Stimulated activated CD4-positive, alpha-beta T cell treated with anti-CD3 and anti-CD28 coated beads, Interleukin-12 subunit alpha, Interleukin-12 subunit beta, amount 100 ng/mL, for 4 hours (primary cell): ENCODE measurements at regions not wholly inside any gene's neighbourhood (a gene's known extent, or its start where the extent isn't known, plus 50 kb on each side); places are given as distances from the start of the nearest gene placed in this dataset.

Source experiments
- DNase-seq: peaks from one replicate; pipeline ENCODE4 v3.0.0-alpha.2; 2020

DNA sequence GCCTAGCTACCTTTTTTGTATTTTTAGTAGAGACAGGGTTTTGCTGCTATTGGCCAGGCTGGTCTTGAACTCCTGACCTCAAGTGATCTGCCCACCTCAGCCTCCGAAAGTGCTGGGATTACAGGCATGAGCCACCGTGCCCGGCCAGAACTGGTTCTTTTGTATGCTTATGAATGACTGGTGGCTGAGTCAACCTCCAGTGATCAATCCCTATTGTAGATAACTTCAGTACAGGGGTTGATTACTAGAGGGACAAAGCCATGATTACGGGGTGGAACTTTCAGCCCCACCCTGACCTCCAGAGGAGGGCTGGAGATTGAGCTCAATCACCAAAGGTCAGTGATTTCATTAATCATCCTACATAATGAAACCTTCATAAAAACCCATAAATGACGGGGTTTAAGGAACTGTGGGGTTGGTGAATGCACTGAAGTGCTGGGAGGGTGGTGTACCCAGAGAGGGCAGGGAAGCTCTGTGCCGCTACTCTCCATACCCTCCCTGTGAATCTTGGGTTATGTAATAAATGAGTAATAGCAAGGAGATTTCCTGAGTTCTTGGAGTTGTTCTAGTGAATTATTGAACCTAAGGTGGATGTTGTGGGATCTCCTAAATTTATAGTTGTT lies 281.8 kb upstream of the CXCR4 start:
- no peak for DNase-seq

DNA sequence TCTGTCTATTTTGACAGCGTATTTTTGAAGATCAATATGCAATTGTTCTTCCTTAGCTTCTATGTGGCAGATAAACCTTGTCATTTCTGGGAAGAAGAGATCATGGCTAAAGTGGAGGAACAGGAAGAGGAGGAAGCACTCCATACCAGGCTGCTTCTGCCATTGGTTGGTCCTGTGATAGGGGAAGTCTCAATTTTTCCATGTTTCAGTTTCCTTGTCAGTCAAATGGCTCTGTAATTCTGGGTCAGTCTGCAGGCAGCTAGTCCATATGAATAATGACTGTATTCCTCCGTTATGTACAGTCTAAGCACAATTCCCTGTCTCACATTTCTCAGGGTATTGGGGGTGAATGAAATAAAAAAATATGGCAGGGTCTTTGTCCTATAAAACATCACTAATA lies 277.6 kb upstream of the CXCR4 start:
- DNase-seq, result no peak

DNA sequence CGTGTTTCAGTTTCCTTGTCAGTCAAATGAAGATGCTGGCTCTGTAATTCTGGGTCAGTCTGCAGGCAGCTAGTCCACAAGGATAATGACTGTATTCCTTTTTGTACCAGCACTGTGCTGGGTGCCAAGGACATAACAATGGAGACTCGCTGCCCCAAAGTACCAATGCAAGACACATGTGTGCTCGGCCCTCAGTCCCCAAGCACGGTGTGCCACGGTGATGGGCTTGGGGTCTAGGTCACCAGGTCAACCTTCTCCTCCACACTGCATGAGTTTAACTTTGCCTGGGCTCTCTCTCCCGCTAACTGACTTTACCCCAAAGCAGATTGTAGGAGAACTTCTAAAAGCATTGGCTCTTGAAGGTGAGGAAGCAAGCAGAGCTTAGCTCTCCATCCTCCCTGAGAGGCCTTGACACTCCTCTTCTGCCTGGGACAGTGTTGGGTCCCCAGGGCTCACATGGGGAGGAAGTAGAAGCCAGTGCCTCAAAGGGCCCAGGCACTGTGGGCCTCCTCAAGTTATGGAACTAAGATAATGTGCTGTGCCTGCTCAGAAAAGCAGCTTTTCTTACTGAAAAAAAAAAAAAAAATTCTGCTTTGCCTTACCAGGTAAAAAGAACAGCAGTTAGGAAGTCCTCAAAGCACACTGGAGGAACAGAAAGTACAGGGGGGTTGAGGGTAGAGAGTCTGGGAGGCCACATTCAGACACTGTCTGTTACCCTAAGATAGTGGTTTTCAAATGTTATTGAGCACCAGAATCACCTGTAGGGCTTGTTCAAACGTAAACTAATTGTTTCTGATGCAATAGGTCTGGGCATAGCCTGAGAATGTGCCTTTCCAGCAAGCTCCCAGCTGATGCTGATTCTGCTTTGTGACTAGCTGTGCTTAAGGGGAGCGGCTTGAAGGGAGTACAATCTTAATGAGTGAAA lies 276.4 kb upstream of the CXCR4 start:
- no peak for DNase-seq

DNA sequence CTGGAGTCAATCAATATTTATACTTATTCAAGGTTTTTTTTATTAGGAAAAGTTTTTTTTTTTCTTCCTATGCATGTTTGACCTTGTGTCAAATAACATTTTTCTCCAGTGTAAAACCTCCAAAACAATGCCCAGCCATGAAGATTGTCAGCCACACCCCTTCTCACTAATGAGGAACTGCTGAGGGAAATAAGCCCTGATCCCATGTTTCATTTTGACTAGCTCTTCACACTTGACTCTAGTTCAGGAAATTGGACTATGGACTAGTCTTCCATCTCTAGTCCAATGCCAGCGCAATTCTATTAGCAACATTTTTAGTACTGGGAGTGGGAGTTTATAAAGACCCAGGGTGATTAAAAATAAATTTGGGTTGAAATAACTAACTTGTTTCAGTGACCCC lies 275.6 kb upstream of the CXCR4 start:
- no peak for DNase-seq

DNA sequence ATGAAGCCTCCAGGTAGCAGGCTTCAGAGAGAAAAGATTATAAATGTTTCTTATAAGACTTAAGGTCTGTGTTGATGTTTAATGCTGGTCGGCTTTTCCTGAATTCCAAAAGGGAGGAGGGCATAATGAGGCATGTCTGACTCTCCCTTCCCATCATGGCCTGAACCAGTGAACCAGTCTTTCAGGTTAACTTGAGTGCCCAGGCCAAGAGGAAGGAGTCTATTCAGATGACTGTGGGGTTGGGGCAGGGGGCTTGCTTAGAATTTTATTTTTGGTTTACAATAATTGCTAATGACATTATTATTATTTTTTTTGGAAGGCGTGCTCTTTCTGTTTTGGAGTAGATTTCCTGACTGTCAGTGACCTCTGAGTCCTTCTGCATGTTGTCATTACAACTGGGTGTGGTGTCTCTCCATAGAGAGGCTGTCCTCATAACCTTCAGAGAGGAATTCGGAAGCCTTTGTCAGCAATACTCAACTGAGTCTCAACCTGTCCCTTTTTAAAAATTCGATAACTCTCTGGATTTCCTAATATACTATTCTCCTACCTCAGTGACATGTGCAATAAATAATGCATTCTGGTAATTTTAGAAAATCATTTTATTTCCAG lies 275.1 kb upstream of the CXCR4 start:
- no peak for DNase-seq

DNA sequence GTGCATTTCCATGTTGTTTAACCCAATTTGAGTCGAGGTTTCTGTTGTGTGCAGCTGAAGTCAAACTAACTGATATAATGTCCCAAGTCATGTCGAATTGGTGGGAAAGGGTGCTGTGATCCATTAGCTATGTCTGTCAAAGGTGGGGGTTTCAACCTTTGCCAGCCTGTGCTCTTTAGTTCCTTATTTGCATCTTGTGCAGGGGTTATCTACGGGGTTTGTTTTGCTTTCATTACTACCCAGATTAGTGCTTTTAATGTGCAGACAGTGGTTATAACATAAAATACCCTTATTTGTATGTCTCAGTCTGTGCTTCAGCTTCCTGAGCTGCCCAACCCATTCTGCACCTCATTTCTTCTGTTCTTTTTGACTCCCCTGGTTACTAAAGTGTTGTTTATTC lies 271.9 kb upstream of the CXCR4 start:
- no peak for DNase-seq

DNA sequence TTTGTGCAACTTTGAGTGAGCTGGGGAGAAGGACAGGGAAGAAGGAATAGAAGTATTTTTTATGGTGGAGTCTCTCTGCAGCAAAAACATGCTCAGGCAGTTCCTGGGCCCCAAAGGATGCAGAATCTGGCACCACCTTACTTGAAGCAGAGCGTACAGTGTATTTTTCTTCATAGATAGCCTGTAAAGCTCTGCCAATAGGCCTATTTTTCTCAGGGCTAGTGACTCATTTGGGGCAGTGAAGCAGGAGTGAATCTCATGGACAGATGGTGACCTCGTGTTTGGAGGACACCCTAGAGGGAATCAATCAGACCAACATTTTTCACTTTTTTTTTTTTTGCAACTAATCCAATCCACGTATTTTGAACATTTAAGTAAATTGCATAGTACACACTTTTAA lies 268.1 kb upstream of the CXCR4 start:
- no peak for DNase-seq

DNA sequence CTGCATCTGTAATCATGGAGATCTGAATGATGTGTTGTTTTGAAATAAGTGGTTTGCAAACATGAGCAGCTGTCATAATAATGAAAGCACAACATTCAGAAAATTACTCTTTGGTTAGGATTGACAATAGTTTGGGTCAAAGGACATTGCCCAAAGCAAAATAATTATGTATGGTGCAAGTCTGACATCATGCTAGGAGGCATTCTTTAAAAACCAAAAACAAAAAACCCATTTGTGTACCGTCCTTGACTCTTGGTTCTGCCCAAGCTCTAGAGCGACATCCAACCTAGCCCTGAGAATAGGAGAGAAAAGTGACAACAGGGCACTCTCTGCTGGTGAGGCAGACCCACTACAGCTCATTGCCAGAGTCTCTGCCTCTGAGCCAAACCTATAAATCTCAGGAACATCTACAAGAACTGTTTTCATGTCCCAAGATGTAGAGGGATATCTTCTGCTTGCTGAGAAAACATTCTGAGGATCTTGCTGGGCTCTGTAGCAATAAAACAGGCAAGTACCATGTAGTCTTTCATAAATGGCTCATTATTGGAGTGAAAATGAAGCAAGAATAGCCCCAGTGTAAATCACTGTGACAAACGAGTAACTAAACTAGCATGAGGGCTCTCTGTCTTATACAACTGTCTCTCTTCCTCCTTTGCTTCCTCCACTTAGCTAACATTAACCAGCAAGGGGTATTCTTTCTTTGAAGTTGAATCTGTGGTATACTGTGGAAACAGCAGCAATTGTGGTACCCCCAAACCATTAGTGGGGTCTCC lies 266.8 kb upstream of the CXCR4 start:
- peak; percentile 18 for DNase-seq

DNA sequence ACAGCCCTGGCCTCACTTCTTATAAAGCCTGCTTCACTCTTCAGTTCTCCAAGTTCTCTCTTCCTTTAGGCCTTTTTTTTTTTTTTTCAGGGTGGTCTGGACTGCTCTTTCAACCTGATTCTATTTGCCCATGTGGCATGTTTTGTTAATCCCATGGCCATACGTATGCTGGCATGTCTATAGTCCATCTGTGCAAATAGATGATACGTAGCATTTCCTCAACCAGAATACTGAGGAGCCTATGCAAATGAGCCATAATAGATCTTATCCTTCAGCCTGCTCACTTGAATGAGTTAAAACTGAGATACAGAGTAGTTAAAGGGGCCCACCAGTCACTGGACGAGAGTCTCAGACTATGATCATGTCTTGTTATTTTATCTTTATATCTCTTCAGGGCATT lies 265.2 kb upstream of the CXCR4 start:
- DNase-seq, result no peak

DNA sequence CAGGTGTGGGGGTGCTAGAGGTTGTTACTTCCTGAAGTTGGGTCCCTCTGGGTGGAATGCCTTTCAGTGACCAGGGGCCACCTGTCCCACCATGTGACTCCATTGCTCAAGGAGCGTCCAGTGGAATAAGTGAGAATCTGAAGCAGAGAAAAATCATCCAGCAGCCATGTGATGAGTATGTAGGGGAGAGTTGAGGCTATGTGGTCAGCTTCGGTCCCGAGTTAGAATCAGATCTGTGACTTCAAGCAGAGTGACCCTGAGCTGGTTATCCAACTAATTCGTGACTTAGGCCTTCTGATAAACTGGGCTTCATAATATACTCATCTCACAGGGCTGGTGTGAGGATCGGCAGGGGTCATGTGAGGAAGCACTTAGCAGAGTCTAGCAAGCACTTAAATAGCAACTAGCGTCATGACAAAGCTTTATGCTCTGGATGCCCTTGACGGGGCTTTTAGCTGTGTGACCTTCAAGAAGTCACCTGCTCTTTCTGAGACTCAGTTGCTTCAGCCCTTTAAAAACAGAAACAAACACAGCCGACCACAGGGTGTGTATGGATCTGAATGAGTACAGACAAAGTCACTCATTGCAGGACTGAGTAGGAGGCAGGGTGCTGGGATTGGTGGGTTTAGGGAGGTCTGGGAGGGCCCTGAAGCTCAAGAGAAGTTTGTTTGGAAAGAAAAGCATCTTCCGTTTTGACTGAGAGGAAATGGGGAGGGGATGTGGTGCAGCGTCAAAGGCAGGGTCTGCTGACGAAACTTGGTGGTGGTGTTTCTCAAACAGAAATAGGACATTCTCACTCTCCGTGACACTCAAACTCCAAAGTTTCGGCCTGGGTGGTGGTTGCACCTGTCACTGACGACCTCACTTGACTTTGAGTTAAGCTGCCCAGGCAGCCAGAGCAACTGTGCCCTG lies 264.0 kb upstream of the CXCR4 start:
- DNase-seq, result peak; percentile 32

DNA sequence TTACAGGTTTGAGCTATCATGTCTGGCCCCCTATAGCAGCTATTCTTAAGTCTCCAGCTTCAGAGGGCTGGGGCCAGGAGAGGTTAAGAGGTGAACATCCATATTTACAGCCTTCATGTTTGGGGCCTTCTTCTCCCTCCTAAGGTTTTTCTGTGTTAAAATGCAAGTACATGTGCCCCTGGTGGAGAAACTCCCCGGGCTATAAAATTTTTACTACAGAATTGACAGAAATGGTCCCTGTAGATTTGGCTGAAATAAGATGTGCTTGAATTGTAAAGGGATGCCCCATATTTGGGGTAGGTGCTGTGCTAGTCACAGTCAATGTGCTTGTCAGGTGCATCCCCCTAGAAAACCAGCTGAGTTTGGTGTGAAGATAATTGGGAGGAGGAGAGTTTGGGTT lies 263.3 kb upstream of the CXCR4 start:
- DNase-seq, result no peak

DNA sequence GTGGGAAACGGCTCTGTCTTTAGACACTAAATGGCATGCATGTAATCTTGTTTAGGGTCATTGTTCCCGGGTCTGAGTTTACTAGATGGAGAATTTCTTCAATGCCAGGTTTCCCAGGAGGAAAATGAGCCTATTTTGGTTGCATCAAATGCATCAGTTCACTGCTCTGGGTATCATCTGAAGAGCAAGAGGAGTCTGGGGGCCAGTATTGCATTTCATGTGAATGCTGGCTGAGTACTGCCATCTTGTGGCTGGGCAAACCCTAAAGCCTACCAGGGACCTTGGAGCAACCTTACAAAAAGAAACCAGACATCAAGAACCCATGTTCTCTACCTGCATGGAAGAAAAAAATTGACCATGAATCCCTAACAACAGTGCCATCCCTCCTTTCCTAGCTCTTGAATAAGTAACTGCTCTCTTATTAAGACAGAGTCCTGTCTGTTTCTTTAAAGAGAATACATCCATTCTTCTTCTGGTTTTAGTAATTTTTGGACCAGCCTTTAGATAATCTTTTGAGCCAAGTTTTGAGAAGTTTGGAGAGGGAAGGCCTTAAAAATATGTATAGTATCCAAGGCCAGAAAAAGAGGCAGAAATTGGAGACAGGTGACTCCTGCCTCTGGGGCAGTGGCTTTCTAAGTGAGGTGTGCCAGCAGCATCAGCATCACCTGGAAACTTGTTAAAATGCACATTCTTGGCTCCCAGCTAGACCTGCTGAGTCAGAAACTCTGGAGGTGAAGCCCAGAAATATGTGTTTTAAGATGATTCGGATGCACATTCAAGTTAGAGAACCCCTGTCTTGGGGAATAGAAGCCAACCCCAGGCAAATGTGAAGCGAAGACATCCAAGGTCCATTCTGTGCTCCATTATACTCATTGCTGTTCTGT lies 261.0 kb upstream of the CXCR4 start:
- peak; percentile 57 for DNase-seq

DNA sequence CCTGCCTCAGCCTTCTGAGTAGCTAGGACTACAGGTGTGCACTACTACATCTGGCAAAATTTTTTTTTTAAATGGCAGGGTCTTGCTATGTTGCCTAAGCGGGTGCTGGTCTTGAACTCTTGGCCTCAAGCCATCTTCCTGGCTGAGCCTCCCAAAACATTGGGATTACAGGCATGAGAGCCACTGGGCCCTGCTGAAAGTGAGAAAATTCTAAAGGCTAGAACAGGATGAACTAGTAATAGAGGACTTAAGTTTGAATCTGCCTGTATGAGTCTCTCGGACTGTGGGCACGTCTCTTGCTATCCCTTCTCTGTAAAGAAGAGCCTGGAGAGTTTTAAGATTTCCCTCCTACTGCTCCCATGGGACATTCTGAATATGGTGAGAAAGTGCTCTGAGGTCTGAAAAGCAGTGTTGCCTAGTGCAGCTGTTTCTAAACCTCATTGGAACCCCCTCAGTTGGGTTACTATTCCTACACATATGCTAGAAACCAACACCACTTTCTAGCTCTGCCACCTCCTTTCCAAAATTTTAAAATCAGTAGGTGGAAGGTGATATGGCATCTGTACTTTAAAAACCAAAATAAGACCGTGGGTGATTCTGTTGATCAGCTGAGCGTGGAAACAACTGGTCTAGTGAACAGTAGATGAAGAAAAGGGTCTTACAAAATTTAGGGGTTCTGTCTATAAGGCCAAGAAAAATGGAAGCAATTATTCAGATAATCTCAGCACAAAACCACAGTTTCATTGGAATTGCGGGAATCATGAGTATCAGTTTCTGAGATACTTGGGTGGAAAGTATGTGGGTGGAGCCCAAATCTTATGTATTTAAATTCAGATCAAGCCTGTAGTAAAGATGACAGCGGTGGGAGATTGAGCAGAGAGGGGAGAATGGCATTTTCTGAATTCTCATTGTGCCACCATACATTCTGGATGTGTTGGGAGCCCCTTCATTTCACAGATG lies 259.8 kb upstream of the CXCR4 start:
- no peak for DNase-seq

DNA sequence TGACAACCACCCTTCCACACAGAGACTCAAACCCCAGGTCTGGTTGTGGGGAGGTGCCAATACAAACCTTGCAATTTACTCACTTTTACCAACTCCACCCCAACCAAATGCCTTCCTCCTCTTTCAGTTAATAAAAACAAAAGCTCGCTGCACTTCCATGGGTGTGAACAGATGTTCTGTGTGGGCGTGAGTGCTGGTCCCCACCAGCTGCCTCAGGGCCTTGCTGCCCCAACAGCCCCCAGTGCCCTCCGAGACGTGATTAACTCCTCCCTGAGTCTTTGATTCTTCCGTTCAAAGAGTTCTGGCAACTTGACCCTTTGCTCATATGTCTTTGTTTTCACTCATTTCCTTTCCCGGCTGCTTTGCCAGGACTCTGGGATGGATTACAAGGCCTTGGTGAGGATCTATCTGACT lies 258.9 kb upstream of the CXCR4 start:
- no peak for DNase-seq

DNA sequence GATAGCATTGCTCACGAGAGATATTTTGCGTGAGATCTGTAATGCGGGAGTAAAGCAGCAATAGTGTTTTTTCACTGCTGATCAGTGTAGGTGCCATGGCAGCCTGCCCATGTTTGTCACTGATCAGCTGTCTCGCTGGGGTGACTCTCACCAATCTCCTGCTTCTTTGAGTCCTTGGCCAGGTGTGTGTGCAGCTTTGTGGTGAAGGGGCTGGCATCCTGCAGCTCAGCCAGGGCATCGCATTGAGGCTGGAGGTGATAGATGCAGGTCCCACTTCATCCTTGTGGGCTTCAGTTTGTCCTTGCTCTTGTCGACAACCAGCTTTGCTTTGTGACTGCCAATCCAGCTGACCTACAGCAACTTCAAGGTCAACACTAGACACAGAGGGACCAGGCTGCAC lies 258.3 kb upstream of the CXCR4 start:
- no peak for DNase-seq

DNA sequence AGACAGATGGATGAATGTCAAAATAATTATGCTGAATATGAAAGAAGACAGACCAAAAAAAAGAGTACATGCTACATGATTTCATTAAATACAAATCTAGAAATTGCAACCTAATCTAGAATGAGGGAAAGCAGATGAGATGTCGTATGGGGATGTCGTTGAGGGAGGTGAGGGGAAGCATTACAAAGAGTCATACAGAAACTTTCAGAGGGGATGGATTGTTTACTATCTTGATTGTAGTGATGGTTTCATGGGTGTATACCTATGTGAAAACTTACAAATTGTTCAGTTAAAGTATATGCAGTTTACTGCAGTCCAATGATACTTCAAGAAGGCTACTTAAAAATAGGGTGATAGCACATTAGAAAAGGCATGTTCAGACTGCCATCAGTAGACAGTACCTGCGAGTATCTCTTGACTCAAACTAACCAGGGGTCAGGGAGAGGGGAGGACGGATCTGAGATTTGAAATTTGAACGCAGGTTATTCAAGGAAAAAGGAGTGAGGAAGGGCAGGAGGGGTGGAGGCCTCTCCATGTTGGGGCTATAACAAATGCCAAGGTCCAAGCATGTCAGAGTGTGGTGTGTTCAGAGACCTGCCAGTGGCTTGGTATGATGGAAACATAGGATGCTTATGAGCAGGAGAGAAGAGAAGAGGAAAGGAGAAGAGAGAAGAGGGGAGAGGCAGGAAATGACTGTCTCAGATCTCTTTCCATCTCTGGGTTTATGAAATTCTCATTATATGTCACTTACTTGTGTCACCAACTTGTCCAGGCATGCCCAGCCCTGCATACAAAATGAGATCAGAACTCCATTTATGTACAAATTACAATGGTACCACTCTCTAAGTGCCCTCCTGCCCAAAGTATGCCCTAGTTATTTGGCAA lies 257.3 kb upstream of the CXCR4 start:
- DNase-seq, result no peak

DNA sequence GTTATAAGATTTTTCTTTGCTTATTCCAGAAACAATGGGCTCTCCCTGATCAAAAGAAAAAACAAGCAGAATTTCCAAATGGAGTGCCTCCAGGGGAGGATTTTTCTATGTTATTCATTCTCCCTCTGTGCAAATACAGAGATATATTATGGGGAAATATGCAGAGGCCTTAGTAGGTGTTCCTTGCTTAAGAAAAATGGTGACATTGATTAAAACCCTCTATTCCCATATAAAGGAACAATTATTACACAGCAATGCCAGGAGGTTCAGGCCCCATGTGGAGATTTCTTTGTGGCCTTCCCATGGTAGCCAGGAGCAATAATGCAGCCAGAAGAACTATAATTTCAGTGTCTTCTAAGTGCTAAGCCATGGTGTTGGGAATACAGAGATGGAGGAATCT lies 255.9 kb upstream of the CXCR4 start:
- DNase-seq, result no peak

DNA sequence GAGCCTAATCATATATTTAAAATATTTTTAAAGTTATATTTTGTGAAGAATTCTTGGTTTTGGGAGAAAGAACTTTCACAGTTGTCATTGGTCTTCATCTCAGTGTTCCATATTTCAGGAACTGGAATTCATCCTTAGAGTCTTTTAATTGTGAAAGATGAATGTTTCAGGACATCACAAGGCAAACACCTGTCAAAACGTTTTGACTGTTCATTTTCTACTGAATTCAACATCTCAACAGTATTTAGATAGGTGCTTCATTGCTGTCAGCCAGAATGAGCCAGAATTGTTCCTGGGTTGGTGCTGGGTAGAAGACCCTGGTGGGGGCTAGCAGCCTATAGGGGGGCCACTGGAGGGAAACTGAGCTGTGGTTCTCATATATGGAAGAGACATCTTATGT lies 255.1 kb upstream of the CXCR4 start:
- no peak for DNase-seq

DNA sequence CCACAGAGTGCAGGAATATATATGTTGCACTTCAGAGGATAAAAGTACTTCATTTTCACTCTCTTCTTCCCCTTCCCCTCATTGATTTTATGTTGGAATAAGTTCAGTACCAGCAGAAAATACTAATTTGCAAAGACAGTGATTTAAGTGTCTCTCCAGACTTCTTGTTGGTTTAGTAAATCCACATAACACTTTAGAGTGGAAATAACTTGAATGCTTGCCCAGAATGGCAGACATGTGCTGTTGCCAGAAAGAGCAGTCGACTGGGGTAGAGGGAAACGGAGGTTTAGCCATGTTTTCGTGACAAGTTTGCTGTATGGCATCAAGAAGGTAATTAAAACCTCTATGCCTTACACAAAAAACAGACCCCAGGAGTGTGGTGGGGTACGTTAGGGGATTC lies 246.0 kb upstream of the CXCR4 start:
- no peak for DNase-seq
